ENCODE measurements at regions not wholly inside any gene's neighbourhood (a gene's known extent, or its start where the extent isn't known, plus 50 kb on each side); places are given as distances from the start of the nearest gene placed in this dataset.

- Histone ChIP-seq H3K4me1 (ENCODE audit: control insufficient read depth, insufficient read depth, low read length) (no peaks in the 10 kb centered on the region), H3K36me3 (ENCODE audit: control insufficient read depth, insufficient read depth, low read length) (no peaks in the 10 kb centered on the region), H3K4me3 (ENCODE audit: low read length) (no peak overlapping the region), H3K27ac (ENCODE audit: low read length) (no peak overlapping the region), H3K9me3 (ENCODE audit: control insufficient read depth, low read depth, low read length) (no peaks in the 10 kb centered on the region), H3K27me3 (ENCODE audit: control insufficient read depth, insufficient read depth, low read length) (peaks cover 18% of the 10 kb centered on the region)
- no peak for DNase-seq
- WGBS (ENCODE audit: insufficient coverage, low lambda C conversion rate) = 100% methylated on average over 2 of the region's 6 CpGs
Observed at GRCh38 chr10:47118326-47118725, 181.7 kb upstream of the GDF10 start.

- no peak overlapping the region for H3K4me3 ChIP-seq (ENCODE audit: low read length)
- peaks cover 11% of the 10 kb centered on the region for H3K27me3 ChIP-seq (ENCODE audit: control insufficient read depth, insufficient read depth, low read length)
- no peaks in the 10 kb centered on the region for H3K9me3 ChIP-seq (ENCODE audit: control insufficient read depth, low read depth, low read length)
- H3K36me3 ChIP-seq (ENCODE audit: control insufficient read depth, insufficient read depth, low read length) = no peaks in the 10 kb centered on the region
- H3K27ac ChIP-seq (ENCODE audit: low read length) = no peak overlapping the region
- H3K4me1 ChIP-seq (ENCODE audit: control insufficient read depth, insufficient read depth, low read length) = no peaks in the 10 kb centered on the region
- DNase-seq = no peak
- 50% methylated on average over 1 of the region's 7 CpGs for WGBS (ENCODE audit: insufficient coverage, low lambda C conversion rate)
Observed at GRCh38 chr10:47121336-47121735, 178.7 kb upstream of the GDF10 start.

GRCh38 chr10:47123716-47124288 lies 176.2 kb upstream of the GDF10 start:
- WGBS (ENCODE audit: insufficient coverage, low lambda C conversion rate) = no CpG with 5 or more reads among the region's 6 CpGs
- Histone ChIP-seq H3K27ac (ENCODE audit: low read length) (no peak overlapping the region), H3K4me3 (ENCODE audit: low read length) (no peak overlapping the region), H3K36me3 (ENCODE audit: control insufficient read depth, insufficient read depth, low read length) (no peaks in the 10 kb centered on the region), H3K4me1 (ENCODE audit: control insufficient read depth, insufficient read depth, low read length) (no peaks in the 10 kb centered on the region), H3K9me3 (ENCODE audit: control insufficient read depth, low read depth, low read length) (no peaks in the 10 kb centered on the region), H3K27me3 (ENCODE audit: control insufficient read depth, insufficient read depth, low read length) (peaks cover 12% of the 10 kb centered on the region)
- DNase-seq = no peak

- DNase-seq = no peak
- Histone ChIP-seq H3K9me3 (ENCODE audit: control insufficient read depth, low read depth, low read length) (no peaks in the 10 kb centered on the region), H3K4me3 (ENCODE audit: low read length) (no peak overlapping the region), H3K4me1 (ENCODE audit: control insufficient read depth, insufficient read depth, low read length) (no peaks in the 10 kb centered on the region), H3K27me3 (ENCODE audit: control insufficient read depth, insufficient read depth, low read length) (peaks cover 8% of the 10 kb centered on the region), H3K36me3 (ENCODE audit: control insufficient read depth, insufficient read depth, low read length) (no peaks in the 10 kb centered on the region), H3K27ac (ENCODE audit: low read length) (no peak overlapping the region)
- no CpG with 5 or more reads among the region's 5 CpGs for WGBS (ENCODE audit: insufficient coverage, low lambda C conversion rate)
Observed at GRCh38 chr10:47127188-47127785, 172.7 kb upstream of the GDF10 start.

GRCh38 chr10:47130491-47130890 lies 169.5 kb upstream of the GDF10 start:
- no peak overlapping the region for H3K27ac ChIP-seq (ENCODE audit: low read length)
- H3K27me3 ChIP-seq (ENCODE audit: control insufficient read depth, insufficient read depth, low read length) = peaks cover 8% of the 10 kb centered on the region
- H3K9me3 ChIP-seq (ENCODE audit: control insufficient read depth, low read depth, low read length) = no peaks in the 10 kb centered on the region
- H3K36me3 ChIP-seq (ENCODE audit: control insufficient read depth, insufficient read depth, low read length) = no peaks in the 10 kb centered on the region
- no peak overlapping the region for H3K4me3 ChIP-seq (ENCODE audit: low read length)
- no peak for DNase-seq
- H3K4me1 ChIP-seq (ENCODE audit: control insufficient read depth, insufficient read depth, low read length) = no peaks in the 10 kb centered on the region

- H3K36me3 ChIP-seq (ENCODE audit: control insufficient read depth, insufficient read depth, low read length) = no peaks in the 10 kb centered on the region
Observed at GRCh38 chr10:47133871-47134570, 166.0 kb upstream of the GDF10 start.

GRCh38 chr10:47136866-47137265 lies 163.1 kb upstream of the GDF10 start:
- Histone ChIP-seq H3K4me3 (ENCODE audit: low read length) (no peak overlapping the region), H3K36me3 (ENCODE audit: control insufficient read depth, insufficient read depth, low read length) (no peaks in the 10 kb centered on the region), H3K9me3 (ENCODE audit: control insufficient read depth, low read depth, low read length) (no peaks in the 10 kb centered on the region), H3K4me1 (ENCODE audit: control insufficient read depth, insufficient read depth, low read length) (no peaks in the 10 kb centered on the region), H3K27ac (ENCODE audit: low read length) (no peak overlapping the region), H3K27me3 (ENCODE audit: control insufficient read depth, insufficient read depth, low read length) (no peaks in the 10 kb centered on the region)
- DNase-seq = no peak
- no CpG with 5 or more reads among the region's 3 CpGs for WGBS (ENCODE audit: insufficient coverage, low lambda C conversion rate)

More at GRCh38 chr10:47133871-47134570, 166.0 kb upstream of the GDF10 start:
- Histone ChIP-seq H3K9me3 (ENCODE audit: control insufficient read depth, low read depth, low read length) (no peaks in the 10 kb centered on the region), H3K4me1 (ENCODE audit: control insufficient read depth, insufficient read depth, low read length) (no peaks in the 10 kb centered on the region), H3K27ac (ENCODE audit: low read length) (no peak overlapping the region), H3K27me3 (ENCODE audit: control insufficient read depth, insufficient read depth, low read length) (no peaks in the 10 kb centered on the region), H3K4me3 (ENCODE audit: low read length) (no peak overlapping the region)
- no CpG with 5 or more reads among the region's 6 CpGs for WGBS (ENCODE audit: insufficient coverage, low lambda C conversion rate)
- DNase-seq = no peak

GRCh38 chr10:47137311-47137851 lies 162.6 kb upstream of the GDF10 start:
- no peaks in the 10 kb centered on the region for H3K4me1 ChIP-seq (ENCODE audit: control insufficient read depth, insufficient read depth, low read length)
- no peak overlapping the region for H3K4me3 ChIP-seq (ENCODE audit: low read length)
- no peaks in the 10 kb centered on the region for H3K9me3 ChIP-seq (ENCODE audit: control insufficient read depth, low read depth, low read length)
- H3K27me3 ChIP-seq (ENCODE audit: control insufficient read depth, insufficient read depth, low read length) = no peaks in the 10 kb centered on the region
- H3K36me3 ChIP-seq (ENCODE audit: control insufficient read depth, insufficient read depth, low read length) = no peaks in the 10 kb centered on the region
- 100% methylated on average over 1 of the region's 5 CpGs for WGBS (ENCODE audit: insufficient coverage, low lambda C conversion rate)
- no peak for DNase-seq
- no peak overlapping the region for H3K27ac ChIP-seq (ENCODE audit: low read length)

- Histone ChIP-seq H3K36me3 (ENCODE audit: control insufficient read depth, insufficient read depth, low read length) (no peaks in the 10 kb centered on the region), H3K4me1 (ENCODE audit: control insufficient read depth, insufficient read depth, low read length) (no peaks in the 10 kb centered on the region), H3K4me3 (ENCODE audit: low read length) (no peak overlapping the region), H3K27ac (ENCODE audit: low read length) (no peak overlapping the region), H3K9me3 (ENCODE audit: control insufficient read depth, low read depth, low read length) (no peaks in the 10 kb centered on the region), H3K27me3 (ENCODE audit: control insufficient read depth, insufficient read depth, low read length) (no peaks in the 10 kb centered on the region)
- WGBS (ENCODE audit: insufficient coverage, low lambda C conversion rate) = no CpG with 5 or more reads among the region's 7 CpGs
- DNase-seq = no peak
Observed at GRCh38 chr10:47139121-47139520, 160.9 kb upstream of the GDF10 start.

- Histone ChIP-seq H3K9me3 (ENCODE audit: control insufficient read depth, low read depth, low read length) (no peaks in the 10 kb centered on the region), H3K27ac (ENCODE audit: low read length) (no peak overlapping the region), H3K4me3 (ENCODE audit: low read length) (no peak overlapping the region), H3K36me3 (ENCODE audit: control insufficient read depth, insufficient read depth, low read length) (no peaks in the 10 kb centered on the region), H3K4me1 (ENCODE audit: control insufficient read depth, insufficient read depth, low read length) (no peaks in the 10 kb centered on the region), H3K27me3 (ENCODE audit: control insufficient read depth, insufficient read depth, low read length) (no peaks in the 10 kb centered on the region)
- no peak for DNase-seq
- 80% methylated on average over 1 of the region's 6 CpGs for WGBS (ENCODE audit: insufficient coverage, low lambda C conversion rate)
Observed at GRCh38 chr10:47140761-47141348, 159.1 kb upstream of the GDF10 start.

Data from large intestine (tissue), 3 donors.